ENCODE measurements at regions not wholly inside any gene's neighbourhood (a gene's known extent, or its start where the extent isn't known, plus 50 kb on each side); places are given as distances from the start of the nearest gene placed in this dataset.
A peak's percentile ranks its signal among the peaks of the same experiment; 100 is the strongest.

DNA sequence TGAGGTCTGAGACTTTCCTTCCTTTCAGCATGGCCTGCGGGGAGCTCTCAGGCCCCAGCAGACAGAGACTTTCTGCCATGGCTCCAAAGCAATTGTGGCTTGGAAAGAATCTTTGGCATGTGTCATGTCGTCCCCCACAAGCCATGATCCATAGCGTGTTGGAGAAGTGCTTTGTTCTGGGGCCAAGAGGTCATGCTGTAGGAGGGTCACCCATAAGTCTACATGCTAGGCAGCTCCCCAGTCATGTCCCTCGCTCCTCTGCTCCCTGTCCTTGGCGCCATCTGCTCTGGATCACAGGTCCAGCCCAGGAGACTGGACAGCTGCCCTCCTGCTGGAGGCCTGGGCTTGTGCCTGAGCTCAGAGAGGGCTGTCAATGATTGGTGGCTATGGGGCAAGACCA lies 78.8 kb upstream of the LCLAT1 start:
- no peak for DNase-seq (ENCODE audit: low read depth, low spot score)

GRCh38 chr2:30371028-30371689 lies 75.9 kb upstream of the LCLAT1 start:
- DNase-seq (ENCODE audit: low read depth, low spot score), result no peak

- DNase-seq (ENCODE audit: low read depth, low spot score), result no peak
These were observed 75.2 kb upstream of the LCLAT1 start for GRCh38 chr2:30371772-30372373.

DNA sequence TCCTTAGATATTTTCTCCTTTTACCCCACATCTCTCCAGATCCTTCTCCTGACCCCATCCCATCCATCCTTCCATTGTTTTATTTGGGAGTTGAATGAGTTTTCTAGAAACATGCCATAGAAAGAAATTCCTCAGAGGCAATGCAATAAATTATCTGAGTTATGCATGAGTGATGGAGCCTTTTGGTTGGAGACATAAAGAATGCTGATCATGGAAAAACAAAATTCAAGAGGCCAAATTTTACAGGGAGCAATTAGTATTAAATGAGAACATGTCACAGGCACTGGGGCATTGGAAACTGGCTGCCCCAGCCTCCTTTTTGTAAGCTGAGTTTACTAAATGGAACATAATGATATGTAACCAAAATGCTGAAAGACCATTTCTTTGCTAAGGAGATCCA lies 74.2 kb upstream of the LCLAT1 start:
- DNase-seq (ENCODE audit: low read depth, low spot score), result no peak

DNA sequence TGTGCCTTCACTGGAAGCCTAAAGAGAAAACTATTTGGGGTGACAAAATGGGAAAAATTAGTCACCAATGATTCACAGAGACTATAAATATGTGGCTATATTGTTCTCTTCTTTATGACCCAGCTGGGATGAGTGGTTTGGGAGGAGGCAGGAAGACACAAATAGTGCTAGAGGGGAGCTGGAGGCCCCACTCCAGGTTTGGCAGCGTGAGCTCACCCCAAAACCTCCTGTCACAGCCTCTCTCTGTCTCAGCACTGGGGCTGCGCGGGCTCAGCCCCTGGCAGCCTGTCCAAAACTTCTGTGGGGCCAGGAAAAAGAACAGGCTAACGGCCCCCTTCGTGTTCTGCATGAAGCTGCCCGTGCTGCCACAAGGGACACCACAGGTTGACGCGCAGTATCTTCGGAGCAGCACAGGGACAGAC lies 73.2 kb upstream of the LCLAT1 start:
- no peak for DNase-seq (ENCODE audit: low read depth, low spot score)

GRCh38 chr2:30374380-30374779 lies 72.7 kb upstream of the LCLAT1 start:
- DNase-seq (ENCODE audit: low read depth, low spot score), result no peak

DNA sequence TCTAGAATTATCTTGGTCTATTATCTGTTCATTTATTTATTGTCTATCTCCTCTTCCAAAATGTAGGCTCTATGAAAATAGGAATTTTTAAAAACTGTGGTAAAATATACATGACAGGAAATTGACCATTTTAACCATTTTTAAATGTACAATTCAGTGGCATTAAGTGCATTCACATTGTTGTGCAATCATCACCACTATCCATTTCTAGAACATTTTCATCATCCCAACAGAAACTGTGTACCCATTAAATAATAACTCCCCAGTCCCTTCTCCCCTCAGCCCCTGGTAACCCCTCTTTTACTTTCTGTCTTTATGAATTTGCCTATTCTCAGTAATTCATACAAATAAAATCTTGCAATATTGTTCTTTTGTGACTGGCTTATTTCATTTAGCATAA lies 71.1 kb upstream of the LCLAT1 start:
- DNase-seq (ENCODE audit: low read depth, low spot score), result no peak

- DNase-seq (ENCODE audit: low read depth, low spot score), result no peak
These were observed 67.6 kb upstream of the LCLAT1 start for GRCh38 chr2:30379481-30379880.

DNA sequence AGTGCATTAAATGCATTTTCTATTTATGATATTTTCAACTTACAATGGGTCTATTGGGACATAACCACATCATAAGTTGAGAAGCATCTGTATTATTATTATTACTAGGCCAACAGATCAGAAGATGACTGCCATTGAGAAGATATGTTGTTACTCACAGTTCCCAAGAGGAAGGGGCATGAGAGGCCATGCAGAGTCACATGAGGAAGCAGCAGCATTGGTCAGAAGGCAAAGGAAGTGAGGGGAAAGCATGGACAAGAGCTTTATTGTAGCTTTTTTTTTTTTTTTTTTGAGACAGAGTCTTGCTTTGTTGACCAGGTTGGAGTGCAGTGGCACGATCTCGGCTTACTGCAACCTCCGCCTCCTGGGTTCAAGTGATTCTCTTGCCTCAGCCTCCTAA lies 66.2 kb upstream of the LCLAT1 start:
- DNase-seq (ENCODE audit: low read depth, low spot score), result no peak

GRCh38 chr2:30382162-30382783 lies 64.8 kb upstream of the LCLAT1 start:
- no peak for DNase-seq (ENCODE audit: low read depth, low spot score)

- DNase-seq (ENCODE audit: low read depth, low spot score), result no peak
These were observed 64.1 kb upstream of the LCLAT1 start for GRCh38 chr2:30382995-30383394.

DNA sequence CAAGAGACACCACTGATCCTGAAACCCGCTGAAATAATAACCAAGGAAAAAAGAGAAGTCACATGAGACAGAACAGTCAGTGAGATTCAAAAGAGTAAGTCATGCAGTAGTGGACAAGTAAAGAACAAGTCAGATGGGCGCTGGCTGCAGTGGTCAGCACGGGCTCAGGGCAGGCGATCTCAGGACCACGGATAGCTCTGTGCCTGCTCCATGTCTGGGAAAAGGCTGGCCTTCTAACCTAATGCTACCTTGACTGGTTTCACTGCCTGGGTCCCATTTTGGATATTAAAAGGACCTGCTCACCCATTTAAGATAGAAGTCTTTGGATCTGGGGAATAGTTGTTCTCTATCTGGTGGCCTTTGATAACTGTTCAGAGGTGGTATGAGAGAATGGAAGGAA lies 61.7 kb upstream of the LCLAT1 start:
- DNase-seq (ENCODE audit: low read depth, low spot score), result peak; percentile 54

DNA sequence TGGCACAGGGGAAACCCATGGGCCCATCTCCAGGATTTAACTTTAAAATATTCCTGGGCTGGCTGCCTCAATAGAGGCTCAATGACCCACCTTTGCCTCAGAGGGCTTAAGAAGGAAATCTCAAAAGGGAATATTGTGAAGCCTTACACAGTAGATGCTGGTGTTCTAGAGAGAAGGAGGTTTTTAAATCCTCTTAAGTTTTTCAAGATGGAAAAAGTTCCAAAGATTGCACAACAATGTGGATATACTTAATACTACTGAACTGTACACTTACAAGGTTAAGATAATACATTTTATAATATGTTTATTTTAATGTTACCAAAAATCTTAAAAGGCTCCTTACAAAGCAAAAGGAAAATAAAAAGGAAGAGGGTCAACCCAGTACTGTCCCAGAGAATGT lies 54.9 kb upstream of the LCLAT1 start:
- DNase-seq (ENCODE audit: low read depth, low spot score), result no peak

GRCh38 chr2:30393510-30393909 lies 53.5 kb upstream of the LCLAT1 start:
- DNase-seq (ENCODE audit: low read depth, low spot score), result no peak

- DNase-seq (ENCODE audit: low read depth, low spot score), result no peak
These were observed 53.0 kb upstream of the LCLAT1 start for GRCh38 chr2:30394096-30394495.

DNA sequence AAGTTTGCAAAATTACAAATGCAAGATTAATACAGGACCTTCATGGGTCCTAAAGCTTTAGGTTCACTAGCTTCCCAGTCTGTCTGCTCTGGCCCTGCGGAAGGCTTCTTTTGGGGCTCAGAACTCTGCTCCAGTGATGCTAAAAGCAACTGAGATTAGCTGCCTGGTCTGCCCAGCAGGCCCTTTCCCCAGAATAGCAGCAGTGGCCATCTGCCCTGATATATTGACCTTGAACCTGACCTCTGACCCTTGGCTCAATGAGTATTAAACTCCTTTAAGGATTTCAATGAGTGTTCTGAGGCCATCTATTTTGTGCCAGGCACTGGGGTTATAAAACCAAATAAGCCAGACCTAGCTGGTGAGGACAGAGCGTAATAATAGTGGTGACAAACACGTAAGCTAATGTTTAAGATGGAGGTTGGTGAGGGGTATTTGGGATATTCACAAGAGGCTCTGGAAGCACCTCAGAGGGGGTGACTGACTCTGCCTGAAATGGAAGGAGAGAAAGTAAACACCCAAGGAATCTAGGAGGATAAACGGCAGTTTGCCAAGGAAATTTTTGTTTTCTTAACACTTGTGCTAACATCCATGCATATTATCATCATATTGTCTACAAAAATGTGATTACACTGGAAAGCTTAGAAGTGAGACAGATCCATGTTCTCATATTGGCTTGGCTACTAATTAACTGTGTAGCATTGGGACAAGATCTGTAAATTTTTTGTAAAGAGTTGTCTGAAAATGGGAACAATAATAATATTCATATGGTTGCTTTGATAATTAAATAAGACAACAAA lies 50.4 kb upstream of the LCLAT1 start:
- DNase-seq (ENCODE audit: low read depth, low spot score), result no peak

Data from ELF-1 (cell line).